KMS-11 (cell line): ENCODE measurements at regions not wholly inside any gene's neighbourhood (a gene's known extent, or its start where the extent isn't known, plus 50 kb on each side); places are given as distances from the start of the nearest gene placed in this dataset.

Source experiments
- H2AFZ ChIP-seq: fragments of 200-600 bp; sonication (generic); 2 replicates; pipeline ENCODE4 v1.6.1; 2016; ENCODE audit warnings: antibody characterized with exemption, mixed run types, low read depth
- H3K27ac ChIP-seq: fragments of 200-600 bp; sonication (generic); 2 replicates; pipeline ENCODE4 v1.6.1; 2016; ENCODE audit warnings: mild to moderate bottlenecking, mixed run types
- H3K27me3 ChIP-seq: fragments of 200-600 bp; sonication (generic); 2 replicates; pipeline ENCODE4 v1.6.1; 2017; ENCODE audit warnings: mild to moderate bottlenecking, low read depth, mixed run types, moderate library complexity; ENCODE audit not compliant: insufficient read depth
- H3K36me3 ChIP-seq: fragments of 200-600 bp; sonication (generic); 2 replicates; pipeline ENCODE4 v1.6.1; 2017; ENCODE audit warnings: mild to moderate bottlenecking, mixed run types; ENCODE audit not compliant: insufficient read depth
- H3K4me1 ChIP-seq: fragments of 200-600 bp; sonication (generic); 2 replicates; pipeline ENCODE4 v1.6.1; 2016; ENCODE audit warnings: mild to moderate bottlenecking, low read depth, mixed run types; ENCODE audit not compliant: poor library complexity, severe bottlenecking
- H3K4me2 ChIP-seq: fragments of 200-600 bp; sonication (generic); 2 replicates; pipeline ENCODE4 v1.7.0; 2016; ENCODE audit warnings: mild to moderate bottlenecking, mixed run types
- H3K4me3 ChIP-seq: fragments of 200-600 bp; sonication (generic); IDR thresholded peaks from 2 replicates; pipeline ENCODE4 v1.6.1; 2017; ENCODE audit warnings: low read depth, low read length, mixed read lengths; ENCODE audit not compliant: insufficient read depth
- H3K79me2 ChIP-seq: fragments of 200-600 bp; sonication (generic); 2 replicates; pipeline ENCODE4 v1.6.1; 2016; ENCODE audit warnings: low read depth, mixed run types; ENCODE audit not compliant: insufficient read depth
- H3K9ac ChIP-seq: fragments of 200-600 bp; sonication (generic); 2 replicates; pipeline ENCODE4 v1.6.1; 2016; ENCODE audit warnings: mild to moderate bottlenecking, mixed run types
- H4K20me1 ChIP-seq: fragments of 200-600 bp; sonication (generic); 2 replicates; pipeline ENCODE4 v1.6.1; 2016; ENCODE audit warnings: mild to moderate bottlenecking, mixed run types; ENCODE audit not compliant: insufficient read depth
- TF ChIP-seq, protein P1 (sequence below): fragments of 200-600 bp; sonication (generic); conservative IDR thresholded peaks from 2 replicates; pipeline ENCODE4 v1.6.1; 2017; ENCODE audit warnings: low read depth, mild to moderate bottlenecking, antibody characterized with exemption, low read length, moderate library complexity, mixed read lengths

DNA sequence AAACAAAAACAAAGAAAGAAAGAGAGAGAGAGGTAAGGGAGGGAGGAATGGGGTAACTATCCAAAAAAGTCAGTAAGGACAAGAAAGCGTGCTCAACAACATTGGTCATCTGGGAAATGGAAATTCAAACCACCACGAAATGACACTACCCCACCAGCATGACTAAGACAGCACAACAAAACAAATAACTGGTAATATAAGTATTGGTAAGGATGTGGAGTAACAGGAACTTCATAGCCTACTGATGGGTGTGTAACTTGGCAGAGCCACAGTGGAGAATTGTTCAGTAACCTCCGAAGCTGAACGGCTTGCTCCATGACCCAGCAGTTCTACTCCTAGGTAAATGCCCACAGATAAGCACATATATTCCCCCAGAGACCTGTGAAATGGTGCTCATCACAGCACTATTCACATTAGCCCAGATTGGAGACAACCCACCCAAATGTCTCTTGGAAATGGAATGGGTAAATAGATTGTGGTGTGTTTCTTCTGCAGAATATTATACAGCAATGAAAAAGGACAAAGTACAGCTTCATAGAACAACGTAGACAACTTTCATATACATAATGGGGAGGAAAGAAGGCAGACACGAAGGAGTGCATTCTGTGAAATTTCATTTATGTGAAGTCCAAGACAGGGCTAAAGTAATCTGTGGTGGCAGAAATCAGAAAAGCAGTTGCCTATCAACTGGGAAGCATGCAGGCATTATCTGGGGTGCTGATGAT, 95.5 kb upstream of the ATP6AP2 start:
- Histone ChIP-seq H3K4me1 (no peaks in the 10 kb centered on the region), H3K27me3 (no peaks in the 10 kb centered on the region), H3K36me3 (no peaks in the 10 kb centered on the region), H3K79me2 (no peaks in the 10 kb centered on the region), H3K9ac (no peak overlapping the region), H3K4me2 (no peak overlapping the region), H3K27ac (no peak overlapping the region), H3K4me3 (no peak overlapping the region), H2AFZ (no peak overlapping the region), H4K20me1 (no peaks in the 10 kb centered on the region)
- TF ChIP-seq, protein P1, sequence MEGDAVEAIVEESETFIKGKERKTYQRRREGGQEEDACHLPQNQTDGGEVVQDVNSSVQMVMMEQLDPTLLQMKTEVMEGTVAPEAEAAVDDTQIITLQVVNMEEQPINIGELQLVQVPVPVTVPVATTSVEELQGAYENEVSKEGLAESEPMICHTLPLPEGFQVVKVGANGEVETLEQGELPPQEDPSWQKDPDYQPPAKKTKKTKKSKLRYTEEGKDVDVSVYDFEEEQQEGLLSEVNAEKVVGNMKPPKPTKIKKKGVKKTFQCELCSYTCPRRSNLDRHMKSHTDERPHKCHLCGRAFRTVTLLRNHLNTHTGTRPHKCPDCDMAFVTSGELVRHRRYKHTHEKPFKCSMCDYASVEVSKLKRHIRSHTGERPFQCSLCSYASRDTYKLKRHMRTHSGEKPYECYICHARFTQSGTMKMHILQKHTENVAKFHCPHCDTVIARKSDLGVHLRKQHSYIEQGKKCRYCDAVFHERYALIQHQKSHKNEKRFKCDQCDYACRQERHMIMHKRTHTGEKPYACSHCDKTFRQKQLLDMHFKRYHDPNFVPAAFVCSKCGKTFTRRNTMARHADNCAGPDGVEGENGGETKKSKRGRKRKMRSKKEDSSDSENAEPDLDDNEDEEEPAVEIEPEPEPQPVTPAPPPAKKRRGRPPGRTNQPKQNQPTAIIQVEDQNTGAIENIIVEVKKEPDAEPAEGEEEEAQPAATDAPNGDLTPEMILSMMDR: no peak

DNA sequence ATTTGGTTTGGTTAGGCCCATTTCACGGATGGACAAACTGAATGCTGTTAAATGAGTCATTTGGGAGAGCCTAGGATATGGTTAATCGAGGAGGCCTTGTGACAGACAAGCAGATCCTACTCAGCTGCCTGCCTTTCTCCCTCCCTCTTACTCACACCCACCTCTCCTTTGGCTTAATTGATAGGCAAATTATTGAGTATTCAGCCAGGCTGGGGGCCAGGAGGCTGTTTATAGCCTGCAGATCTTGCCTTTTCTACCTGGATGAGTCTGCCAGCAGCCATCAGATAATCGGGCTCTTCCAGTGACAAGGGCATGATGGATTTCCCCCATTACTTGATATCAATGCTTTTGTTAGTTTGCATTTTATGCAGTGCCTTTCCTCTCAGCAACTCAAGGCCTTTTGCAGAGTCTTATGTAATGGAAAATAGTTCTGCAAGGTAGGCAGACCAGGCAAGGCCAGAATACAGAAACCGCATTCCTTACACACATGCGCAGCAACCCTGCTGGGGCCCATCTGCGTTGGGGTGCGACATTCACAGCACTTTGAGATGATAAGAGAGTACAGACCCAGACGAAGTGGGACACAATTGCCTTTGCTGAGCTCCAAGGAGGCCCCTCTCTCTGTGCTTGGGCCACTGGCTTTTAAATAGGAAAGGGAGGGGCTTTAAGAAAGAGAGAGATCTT, 96.2 kb upstream of the ATP6AP2 start:
- H3K4me2 ChIP-seq: no peak overlapping the region
- H3K79me2 ChIP-seq: no peaks in the 10 kb centered on the region
- H3K9ac ChIP-seq: no peak overlapping the region
- H4K20me1 ChIP-seq: no peaks in the 10 kb centered on the region
- H3K4me3 ChIP-seq: no peak overlapping the region
- H2AFZ ChIP-seq: no peak overlapping the region
- TF ChIP-seq, protein P1: no peak
- H3K27me3 ChIP-seq: no peaks in the 10 kb centered on the region
- no peaks in the 10 kb centered on the region for H3K36me3 ChIP-seq
- H3K27ac ChIP-seq: no peak overlapping the region
- H3K4me1 ChIP-seq: no peaks in the 10 kb centered on the region

DNA sequence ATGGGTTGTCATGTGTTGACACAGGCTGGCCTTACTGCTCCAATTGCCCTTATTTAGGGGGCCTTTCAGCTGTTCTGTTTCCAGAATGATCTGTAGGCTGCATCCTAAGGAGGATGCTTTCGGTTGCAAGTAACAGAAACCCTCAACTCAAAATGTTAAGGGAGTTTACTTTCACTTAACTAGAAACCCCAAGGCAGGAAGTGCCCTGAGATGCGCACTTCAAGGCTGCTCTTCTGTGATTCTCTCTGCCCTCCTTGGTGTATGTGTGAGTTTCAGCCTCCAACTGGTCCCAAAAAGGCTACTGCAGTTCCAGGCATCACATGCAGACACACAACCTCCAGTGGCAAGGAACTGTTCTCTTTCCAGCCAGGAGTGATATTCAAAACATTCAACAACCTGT, 97.3 kb upstream of the ATP6AP2 start:
- TF ChIP-seq, protein P1: no peak
- Histone ChIP-seq H3K4me3 (no peak overlapping the region), H2AFZ (no peak overlapping the region)

DNA sequence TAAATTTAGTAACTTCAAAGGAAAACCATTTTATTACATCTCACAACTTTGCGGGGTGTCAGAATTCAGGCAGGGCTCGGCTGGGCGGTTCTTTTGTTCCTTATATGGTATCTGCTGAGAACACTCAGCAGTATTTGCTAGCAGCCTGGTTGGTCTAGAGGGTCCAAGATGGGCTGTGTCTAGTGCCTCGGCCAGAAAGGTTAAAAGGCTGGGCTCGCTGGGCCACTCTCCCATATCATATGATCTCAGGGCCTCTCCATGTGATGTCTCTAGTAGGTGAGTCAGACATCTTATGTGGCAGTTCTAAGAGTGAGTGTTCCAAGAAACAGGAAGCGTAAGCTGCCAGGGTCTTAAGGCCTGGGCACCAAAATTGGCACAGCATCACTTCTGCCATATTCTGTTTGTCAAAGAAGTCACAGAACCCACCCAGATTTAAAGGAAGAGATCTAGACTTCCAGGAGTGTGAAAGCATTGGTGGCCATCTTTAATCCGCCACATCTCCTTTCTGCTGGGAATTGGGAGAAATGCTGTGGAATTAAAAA, 100.9 kb upstream of the ATP6AP2 start:
- Histone ChIP-seq H3K27ac (no peak overlapping the region), H3K36me3 (no peaks in the 10 kb centered on the region)

More for the DNA sequence above, 97.3 kb upstream of the ATP6AP2 start:
- no peaks in the 10 kb centered on the region for H3K4me1 ChIP-seq
- H3K36me3 ChIP-seq: no peaks in the 10 kb centered on the region
- H4K20me1 ChIP-seq: no peaks in the 10 kb centered on the region
- no peaks in the 10 kb centered on the region for H3K27me3 ChIP-seq
- no peak overlapping the region for H3K4me2 ChIP-seq
- H3K79me2 ChIP-seq: no peaks in the 10 kb centered on the region
- no peak overlapping the region for H3K9ac ChIP-seq
- H3K27ac ChIP-seq: no peak overlapping the region

More for the DNA sequence above, 100.9 kb upstream of the ATP6AP2 start:
- Histone ChIP-seq H4K20me1 (no peaks in the 10 kb centered on the region), H3K9ac (no peak overlapping the region), H3K4me2 (no peak overlapping the region), H3K27me3 (no peaks in the 10 kb centered on the region), H3K4me3 (no peak overlapping the region), H3K79me2 (no peaks in the 10 kb centered on the region), H2AFZ (no peak overlapping the region), H3K4me1 (no peaks in the 10 kb centered on the region)
- TF ChIP-seq, protein P1: no peak
